ENCODE measurements at regions not wholly inside any gene's neighbourhood (a gene's known extent, or its start where the extent isn't known, plus 50 kb on each side); places are given as distances from the start of the nearest gene placed in this dataset.
"Not testable (repeated sequence)": the region's sequence is repeated elsewhere in the genome, so short reads cannot be mapped to it uniquely, and the experiment has no call there.

DNA sequence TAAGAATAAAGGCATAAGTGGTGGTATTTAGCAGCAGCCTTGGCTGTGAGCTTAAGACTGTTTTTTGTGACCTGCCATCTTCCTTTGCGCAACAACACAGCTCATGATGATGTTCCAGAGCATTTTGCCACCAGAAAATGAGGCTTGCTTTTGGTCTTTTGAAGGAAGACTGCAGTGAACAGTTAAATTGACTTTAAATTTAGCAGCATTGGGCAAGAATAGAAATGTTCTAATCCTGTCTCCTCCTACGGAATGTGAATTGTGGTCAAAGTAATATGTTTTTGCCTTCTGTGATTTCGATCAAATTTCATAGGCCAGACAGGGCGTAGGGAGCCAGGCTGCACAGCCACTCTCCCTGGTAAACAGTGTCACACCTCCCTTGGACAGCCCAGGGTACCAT, 460.7 kb upstream of the RASGRP1 start:
- no peak for DNase-seq (ENCODE audit: low read depth in 2 of 2)

GRCh38 chr15:39025881-39026280, 461.3 kb upstream of the RASGRP1 start:
- no peak for DNase-seq (ENCODE audit: low read depth in 2 of 2)

DNA sequence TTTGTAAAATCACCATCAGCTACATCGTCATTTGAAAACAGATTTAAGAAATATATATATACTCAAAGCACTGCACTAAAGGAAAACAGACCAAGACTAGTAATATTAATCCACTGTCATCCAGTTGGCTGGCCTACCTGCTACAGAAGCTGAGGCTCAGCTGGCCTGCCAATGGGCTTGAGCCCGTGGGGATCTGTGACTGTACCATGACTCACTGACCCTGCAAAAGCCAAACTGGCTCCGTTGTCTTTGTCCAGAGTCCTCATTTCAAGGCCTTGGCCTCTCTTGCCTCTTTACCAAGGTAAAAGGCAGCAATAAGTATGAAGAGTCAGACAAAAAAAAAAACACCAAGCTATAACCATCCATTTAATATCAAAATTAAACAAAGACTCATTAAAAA, 463.5 kb upstream of the RASGRP1 start:
- no peak for DNase-seq (ENCODE audit: low read depth in 2 of 2)

- DNase-seq (ENCODE audit: low read depth in 2 of 2) = no peak
These were observed 465.1 kb upstream of the RASGRP1 start for GRCh38 chr15:39029741-39030140.

DNA sequence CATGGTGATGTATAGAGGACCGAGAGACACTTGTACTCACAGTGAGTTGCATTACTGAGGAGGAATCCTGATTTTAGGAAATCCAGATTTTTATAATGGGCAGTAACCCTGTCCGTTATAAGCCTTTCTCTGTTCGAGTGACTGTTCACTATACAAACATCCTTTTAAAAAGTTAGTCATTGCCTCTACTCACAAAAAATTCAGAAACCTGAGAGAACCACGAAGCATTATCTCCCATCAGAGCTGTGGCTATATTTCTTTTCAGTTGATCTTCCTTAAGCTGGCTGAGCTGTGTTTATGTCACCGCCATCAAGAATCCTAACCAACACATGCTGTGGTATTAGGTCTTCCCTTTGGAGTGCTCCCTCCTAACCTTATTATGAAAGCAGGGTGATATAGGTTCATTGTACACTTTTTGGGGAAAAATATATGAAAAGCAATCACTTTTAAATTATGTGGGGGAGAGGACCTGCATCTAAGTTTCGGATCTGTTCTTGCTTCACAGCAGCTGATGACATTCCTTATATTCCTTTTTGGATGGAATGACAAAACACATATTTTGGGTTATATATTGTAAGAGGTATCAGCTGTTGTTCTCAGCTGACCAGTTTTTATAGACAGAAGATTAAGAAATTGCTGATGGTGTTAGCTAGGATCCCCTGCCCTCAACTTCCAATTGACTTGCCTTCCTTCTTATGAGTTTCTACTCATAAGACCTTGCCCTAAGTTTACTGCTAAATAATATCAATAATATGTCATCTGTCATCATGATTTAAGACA, 465.9 kb upstream of the RASGRP1 start:
- DNase-seq (ENCODE audit: low read depth in 2 of 2) = no peak

GRCh38 chr15:39031596-39031995, 467.0 kb upstream of the RASGRP1 start:
- no peak for DNase-seq (ENCODE audit: low read depth in 2 of 2)

DNA sequence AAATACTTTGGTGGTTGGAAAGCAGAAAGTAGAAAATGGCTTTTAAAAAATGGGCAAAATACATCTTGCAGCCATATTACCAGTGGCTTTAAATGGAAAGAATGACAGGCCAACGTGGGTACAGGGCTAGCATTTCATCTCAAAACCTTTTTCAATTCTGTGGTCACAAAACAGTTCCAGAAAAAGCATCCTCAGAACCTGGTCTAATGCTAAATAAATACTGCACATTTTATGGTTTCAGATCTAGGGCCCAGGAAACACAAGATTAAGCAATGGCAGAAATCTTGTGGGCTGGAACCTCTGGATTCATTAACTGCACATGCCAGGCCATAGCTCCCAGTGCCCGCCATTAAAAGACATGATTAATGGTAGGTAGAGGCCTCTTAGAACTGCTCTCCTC, 470.2 kb upstream of the RASGRP1 start:
- DNase-seq (ENCODE audit: low read depth in 2 of 2) = no peak

- DNase-seq (ENCODE audit: low read depth in 2 of 2) = not testable (repeated sequence)
These were observed 473.0 kb upstream of the RASGRP1 start for GRCh38 chr15:39037611-39038010.

DNA sequence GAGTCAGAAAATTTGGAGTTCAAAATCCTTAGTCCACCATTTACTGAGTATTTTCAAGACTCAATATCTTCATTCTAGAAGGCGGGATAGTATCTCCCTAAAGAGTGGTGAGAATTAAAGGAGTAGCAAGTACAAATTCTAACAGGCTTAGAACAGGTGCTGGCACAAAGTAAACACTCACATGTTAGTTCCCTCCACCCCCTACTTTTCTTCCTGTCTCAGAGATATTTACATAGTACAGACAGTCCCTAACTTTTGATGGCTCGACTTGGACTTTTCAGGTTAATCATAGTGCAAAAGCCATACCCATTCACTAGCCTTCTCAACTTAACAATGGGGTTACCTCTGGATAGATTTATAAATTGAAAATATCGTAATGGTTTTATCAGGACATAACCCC, 476.2 kb upstream of the RASGRP1 start:
- no peak for DNase-seq (ENCODE audit: low read depth in 2 of 2)

DNA sequence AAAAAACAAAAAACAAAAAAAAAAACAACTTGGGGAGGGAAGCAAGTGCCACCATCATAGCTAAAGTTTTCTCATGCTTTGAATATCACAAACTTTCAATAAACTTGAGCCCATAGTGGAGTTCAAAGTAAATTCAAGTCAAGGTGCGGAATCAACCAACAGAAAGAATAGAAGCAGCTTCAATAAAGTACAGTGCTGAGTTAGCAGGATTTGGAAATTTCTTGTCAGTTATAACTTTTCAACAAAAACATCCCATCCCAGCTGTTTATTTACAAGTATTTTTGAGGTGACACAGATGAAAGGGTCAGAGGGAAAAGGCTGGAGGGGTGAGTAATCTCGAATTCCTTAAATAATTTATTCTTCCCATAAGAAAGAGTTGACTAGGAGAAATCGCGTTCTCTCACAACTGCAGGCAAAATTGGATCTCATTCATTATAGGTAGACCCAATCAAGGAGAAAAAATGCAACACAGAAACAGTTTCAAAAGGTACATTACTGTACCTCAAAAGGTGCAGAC, 477.4 kb upstream of the RASGRP1 start:
- DNase-seq (ENCODE audit: low read depth in 2 of 2) = no peak

DNA sequence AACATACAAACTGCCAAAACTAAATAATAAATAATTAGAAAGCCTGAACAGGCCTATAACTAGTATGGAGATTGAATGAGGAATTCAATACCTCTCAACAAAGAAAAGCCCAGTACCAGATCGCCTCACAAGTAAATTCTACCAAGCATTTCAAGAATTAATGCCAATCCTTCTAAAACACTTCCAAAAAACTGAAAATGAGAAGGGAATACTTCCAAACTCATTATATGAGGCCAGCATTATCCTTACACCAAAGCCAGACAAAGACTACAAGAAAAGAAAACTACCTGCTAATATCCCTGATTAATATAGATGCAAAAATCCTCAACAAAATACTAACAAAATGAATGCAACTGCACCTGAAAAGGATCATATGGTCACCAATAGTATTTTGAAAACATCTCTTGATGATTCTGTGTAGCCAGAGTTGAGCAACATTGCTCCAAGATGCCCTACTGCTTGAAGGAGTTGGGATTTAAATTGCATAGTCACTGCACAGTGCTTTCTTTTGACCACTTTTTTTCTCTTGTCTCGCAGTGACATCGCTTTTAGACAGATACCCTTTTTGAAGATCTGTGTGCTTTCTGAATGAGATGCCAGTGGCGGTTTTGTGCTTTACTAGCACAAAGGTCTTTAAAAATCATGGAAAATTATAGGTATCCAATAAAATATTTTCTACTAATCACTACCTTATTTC, 487.2 kb upstream of the RASGRP1 start:
- DNase-seq (ENCODE audit: low read depth in 2 of 2) = no peak

DNA sequence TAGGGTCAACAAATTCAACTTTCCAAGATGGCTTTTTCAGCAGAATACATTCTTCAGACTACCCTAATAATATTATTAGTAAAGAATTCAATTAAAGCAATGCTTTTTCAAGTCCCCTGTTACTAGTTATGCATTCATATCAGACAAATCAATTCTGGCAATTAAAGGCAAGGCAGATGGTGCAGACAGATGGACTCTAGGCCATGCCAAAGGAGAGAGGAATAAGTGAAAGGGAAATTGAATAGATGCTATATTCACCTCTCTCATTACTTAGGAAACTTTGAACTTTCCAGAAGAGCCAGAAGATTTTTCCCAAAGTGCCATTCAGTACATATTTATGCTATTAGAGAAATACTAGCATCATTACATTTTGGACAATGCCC, 487.7 kb upstream of the RASGRP1 start:
- DNase-seq (ENCODE audit: low read depth in 2 of 2) = no peak

- DNase-seq (ENCODE audit: low read depth in 2 of 2) = no peak
These were observed 488.9 kb upstream of the RASGRP1 start for GRCh38 chr15:39053480-39053879.

DNA sequence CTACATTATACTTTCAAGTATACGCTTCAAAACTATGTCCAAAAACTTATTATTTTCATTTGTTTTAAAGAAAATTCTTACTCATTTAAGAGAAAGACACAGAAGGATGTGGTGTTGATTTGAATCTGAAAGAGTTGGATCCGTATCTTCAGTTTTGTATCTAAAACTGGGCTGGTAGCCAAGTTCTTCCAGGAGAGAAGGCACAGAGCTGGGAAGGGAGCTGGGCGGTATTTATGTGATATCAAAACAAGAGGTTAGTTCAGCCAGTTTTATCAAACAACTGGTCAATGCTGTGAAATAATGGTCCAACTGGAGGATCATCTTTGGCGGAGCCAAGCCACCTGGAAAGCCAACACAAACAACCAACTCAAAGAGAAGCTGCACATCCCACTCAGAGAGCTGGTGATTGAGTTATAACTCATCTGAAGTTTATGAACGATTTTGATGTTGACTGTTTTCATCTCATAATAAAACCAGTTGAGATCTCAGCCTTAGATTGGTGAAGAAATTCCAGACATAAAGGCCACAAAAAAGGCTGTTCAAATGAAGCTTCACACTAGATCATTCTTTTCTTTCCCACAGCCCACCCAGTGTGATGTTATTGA, 489.6 kb upstream of the RASGRP1 start:
- no peak for DNase-seq (ENCODE audit: low read depth in 2 of 2)

- no peak for DNase-seq (ENCODE audit: low read depth in 2 of 2)
These were observed 491.7 kb upstream of the RASGRP1 start for GRCh38 chr15:39056357-39056756.

- no peak for DNase-seq (ENCODE audit: low read depth in 2 of 2)
These were observed 493.9 kb upstream of the RASGRP1 start for GRCh38 chr15:39058351-39059131.

GRCh38 chr15:39059917-39060316, 495.3 kb upstream of the RASGRP1 start:
- no peak for DNase-seq (ENCODE audit: low read depth in 2 of 2)

- DNase-seq (ENCODE audit: low read depth in 2 of 2) = no peak
These were observed 497.4 kb upstream of the RASGRP1 start for GRCh38 chr15:39061952-39062464.

GRCh38 chr15:39066677-39067076, 502.1 kb upstream of the RASGRP1 start:
- no peak for DNase-seq (ENCODE audit: low read depth in 2 of 2)

DNA sequence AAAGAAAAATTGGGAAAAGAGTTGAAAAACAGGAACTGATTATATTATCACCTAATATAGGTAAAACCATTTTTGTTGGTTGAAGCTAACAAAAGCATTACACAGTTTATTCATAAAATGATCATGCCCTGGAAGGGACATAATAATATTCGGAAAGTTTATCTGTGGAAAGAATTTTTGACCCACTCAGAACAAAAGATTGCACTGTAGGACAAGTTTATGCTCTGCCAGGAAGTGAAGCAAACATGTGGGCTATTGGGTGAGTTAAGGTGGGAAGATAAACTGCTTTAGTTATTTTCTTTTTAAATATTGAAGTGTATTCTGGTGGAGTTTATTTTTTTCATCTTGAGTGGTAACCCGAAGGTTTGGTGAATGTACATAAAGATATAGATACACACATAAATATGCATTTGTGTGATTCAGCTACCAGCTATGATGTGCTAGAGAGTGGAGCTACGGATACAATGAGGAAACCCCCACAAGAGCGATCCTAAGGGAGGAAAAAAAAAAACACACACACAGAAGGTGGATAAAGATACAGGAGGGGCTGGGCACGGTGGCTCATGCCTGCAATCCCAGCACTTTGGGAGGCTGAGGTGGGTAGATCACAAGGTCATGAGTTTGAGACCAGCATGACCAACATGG, 506.4 kb upstream of the THBS1 start:
- DNase-seq (ENCODE audit: low read depth in 2 of 2) = no peak

- DNase-seq (ENCODE audit: low read depth in 2 of 2) = no peak
These were observed 505.6 kb upstream of the THBS1 start for GRCh38 chr15:39075311-39075710.

All from stimulated activated CD8-positive, alpha-beta memory T cell treated with anti-CD3 and anti-CD28 coated beads, Interleukin-2, amount 100 ng/mL, for 1 hour (primary cell).